ENCODE measurements at regions not wholly inside any gene's neighbourhood (a gene's known extent, or its start where the extent isn't known, plus 50 kb on each side); places are given as distances from the start of the nearest gene placed in this dataset.

- DNase-seq (ENCODE audit: low read depth, low spot score), result no peak
Measured at GRCh38 chr10:27451054-27451453, 53.0 kb upstream of the RAB18 start.

GRCh38 chr10:27450225-27450624 is 53.9 kb upstream of the RAB18 start:
- no peak for DNase-seq (ENCODE audit: low read depth, low spot score)

GRCh38 chr10:27449571-27449970 is 54.5 kb upstream of the RAB18 start:
- no peak for DNase-seq (ENCODE audit: low read depth, low spot score)

GRCh38 chr10:27448921-27449320 is 55.2 kb upstream of the RAB18 start:
- peak; percentile 66 for DNase-seq (ENCODE audit: low read depth, low spot score)

- DNase-seq (ENCODE audit: low read depth, low spot score), result no peak
Measured at GRCh38 chr10:27447540-27447939, 56.6 kb upstream of the RAB18 start.

GRCh38 chr10:27446091-27446918 is 57.8 kb upstream of the RAB18 start:
- DNase-seq (ENCODE audit: low read depth, low spot score), result peak; percentile 28

GRCh38 chr10:27445070-27445469 is 59.0 kb upstream of the RAB18 start:
- DNase-seq (ENCODE audit: low read depth, low spot score), result no peak

- DNase-seq (ENCODE audit: low read depth, low spot score), result peak; percentile 16
Measured at GRCh38 chr10:27440478-27440877, 63.6 kb upstream of the RAB18 start.

GRCh38 chr10:27440021-27440420 is 64.1 kb upstream of the RAB18 start:
- no peak for DNase-seq (ENCODE audit: low read depth, low spot score)

- DNase-seq (ENCODE audit: low read depth, low spot score), result no peak
Measured at GRCh38 chr10:27439101-27439500, 65.0 kb upstream of the RAB18 start.

- DNase-seq (ENCODE audit: low read depth, low spot score), result no peak
Measured at GRCh38 chr10:27437775-27438174, 66.3 kb upstream of the RAB18 start.

GRCh38 chr10:27436710-27437109 is 67.4 kb upstream of the RAB18 start:
- no peak for DNase-seq (ENCODE audit: low read depth, low spot score)

GRCh38 chr10:27433976-27434375 is 70.1 kb upstream of the RAB18 start:
- DNase-seq (ENCODE audit: low read depth, low spot score), result no peak

GRCh38 chr10:27426948-27427467 is 77.1 kb upstream of the RAB18 start:
- no peak for DNase-seq (ENCODE audit: low read depth, low spot score)

- no peak for DNase-seq (ENCODE audit: low read depth, low spot score)
Measured at GRCh38 chr10:27413831-27414348, 90.2 kb upstream of the RAB18 start.

- no peak for DNase-seq (ENCODE audit: low read depth, low spot score)
Measured at GRCh38 chr10:27413387-27413786, 90.7 kb upstream of the RAB18 start.

- DNase-seq (ENCODE audit: low read depth, low spot score), result no peak
Measured at GRCh38 chr10:27410153-27410552, 94.0 kb upstream of the RAB18 start.

GRCh38 chr10:27407271-27407670 is 96.8 kb upstream of the RAB18 start:
- no peak for DNase-seq (ENCODE audit: low read depth, low spot score)

- no peak for DNase-seq (ENCODE audit: low read depth, low spot score)
Measured at GRCh38 chr10:27399871-27400270, 104.2 kb upstream of the RAB18 start.

- DNase-seq (ENCODE audit: low read depth, low spot score), result no peak
Measured at GRCh38 chr10:27393961-27394360, 110.1 kb upstream of the RAB18 start.

GRCh38 chr10:27392606-27393005 is 111.5 kb upstream of the RAB18 start:
- DNase-seq (ENCODE audit: low read depth, low spot score), result no peak

GRCh38 chr10:27391916-27392315 is 112.2 kb upstream of the RAB18 start:
- DNase-seq (ENCODE audit: low read depth, low spot score), result no peak

GRCh38 chr10:27391325-27391724 is 112.8 kb upstream of the RAB18 start:
- no peak for DNase-seq (ENCODE audit: low read depth, low spot score)
